HepG2 (cell line): ENCODE measurements at regions not wholly inside any gene's neighbourhood (a gene's known extent, or its start where the extent isn't known, plus 50 kb on each side); places are given as distances from the start of the nearest gene placed in this dataset.

Experiments used
- ATAC-seq: fragments of 200-7000 bp; cut with Tn5 transposase; 3 replicates; pipeline ENCODE4 v1.9.1; 2020; ENCODE audit warnings: mild to moderate bottlenecking, moderate library complexity
- BruUV-seq: library from RNA; stranded (reverse); fragments of 400-500 nt; replicated peaks from 2 replicates; lab custom pipeline; 2021; lab: Mats Ljungman, UMichigan
- CTCF ChIA-PET: fragments of 300-600 bp; formaldehyde crosslinking; extraction: SDS; loops from one replicate; lab custom pipeline; 2021; ENCODE audit warnings: low total read pairs, inconsistent platforms, low intra/inter-chr PET ratio; lab: Yijun Ruan, JAX
- POLR2A ChIA-PET: fragments of 350-600 bp; sonication (Branson Sonifier 250); formaldehyde crosslinking; loops from one replicate; lab custom pipeline; 2020; ENCODE audit warnings: antibody characterized with exemption, inconsistent platforms; lab: Yijun Ruan, JAX
- DNase-seq: peaks from one replicate; pipeline ENCODE4 v3.0.0-alpha.2; 2015; ENCODE audit warnings: low spot score
- FAIRE-seq: peaks from 3 replicates; lab custom pipeline; 2011; peaks lifted over from hg19 to GRCh38; lab: Jason Lieb, UNC
- H2AFZ ChIP-seq: one replicate; pipeline ENCODE4 v1.6.1; 2011; ENCODE audit warnings: low read length, inconsistent platforms
- H3K27ac ChIP-seq: fragments of 300-600 bp; 3 replicates; pipeline ENCODE4 v1.8.0; 2011; ENCODE audit warnings: mixed run types, mild to moderate bottlenecking, mixed read lengths, low read length, inconsistent platforms; ENCODE audit not compliant: insufficient read depth; ENCODE audit errors: extremely low read length
- H3K27me3 ChIP-seq, 2 experiments: fragments of 200-600 bp in 1 of 2; 2 replicates in 1 of 2; 3 replicates in 1 of 2; pipeline versions ENCODE4 v1.6.0 to v1.8.0; 2011; ENCODE audit warnings: low read length in 2 of 2, mild to moderate bottlenecking in 2 of 2, moderate library complexity in 2 of 2, inconsistent platforms in 1 of 2; ENCODE audit not compliant: insufficient read depth in 2 of 2, control insufficient read depth in 1 of 2
- H3K36me3 ChIP-seq, 2 experiments: fragments of 200-600 bp in 1 of 2; replicated peaks in 1 of 2; 2 replicates in 1 of 2; 3 replicates in 1 of 2; pipeline versions ENCODE4 v1.5.1 to v1.8.0; 2011; ENCODE audit warnings: low read length in 2 of 2, inconsistent platforms in 1 of 2; ENCODE audit not compliant: insufficient read depth in 2 of 2, control insufficient read depth in 1 of 2
- H3K4me1 ChIP-seq: 2 replicates; pipeline ENCODE4 v1.5.1; 2012; ENCODE audit warnings: low read length, inconsistent platforms; ENCODE audit not compliant: insufficient read depth
- H3K4me2 ChIP-seq: 2 replicates; pipeline ENCODE4 v1.6.0; 2011; ENCODE audit warnings: low read depth, low read length, inconsistent platforms
- H3K4me3 ChIP-seq, 3 experiments: fragments of 200-600 bp in 1 of 3; sonication (generic), shearing (Covaris generic) in 1 of 3; replicated peaks in 1 of 3; 2 replicates each; pipeline ENCODE4 v1.5.1; 2011 to 2016; ENCODE audit warnings: low read length in 3 of 3, inconsistent platforms in 2 of 3, low read depth in 2 of 3, mild to moderate bottlenecking in 2 of 3, control low read depth in 1 of 3, mixed read lengths in 1 of 3; ENCODE audit not compliant: insufficient read depth in 1 of 3
- H3K79me2 ChIP-seq: one replicate; pipeline ENCODE4 v1.6.1; 2011; ENCODE audit warnings: low read length, inconsistent platforms; ENCODE audit not compliant: insufficient read depth
- H3K9ac ChIP-seq: 2 replicates; pipeline ENCODE4 v1.6.0; 2011; ENCODE audit warnings: mild to moderate bottlenecking, low read depth, low read length, inconsistent platforms; ENCODE audit not compliant: insufficient read depth
- H3K9me3 ChIP-seq: 2 replicates; pipeline ENCODE4 v1.5.1; 2012; ENCODE audit warnings: mild to moderate bottlenecking, low read length
- H4K20me1 ChIP-seq: 2 replicates; pipeline ENCODE4 v1.6.0; 2011; ENCODE audit warnings: inconsistent platforms, mild to moderate bottlenecking, low read length, moderate library complexity; ENCODE audit not compliant: insufficient read depth
- DNMT3B ChIP-seq: conservative IDR thresholded peaks from 2 replicates; pipeline ENCODE4 v1.6.1; 2016; ENCODE audit warnings: missing biosample characterization, control low read depth
- DZIP1 ChIP-seq: sonication (generic); formaldehyde crosslinking; IDR thresholded peaks from 2 replicates; pipeline ENCODE4 v1.5.0; 2020; ENCODE audit warnings: mild to moderate bottlenecking, missing genetic modification reagents
- NFAT5 ChIP-seq: sonication (generic); formaldehyde crosslinking; IDR thresholded peaks from 2 replicates; pipeline ENCODE4 v1.4.0; 2020; ENCODE audit warnings: missing genetic modification reagents
- NFKB2 ChIP-seq: sonication (generic); formaldehyde crosslinking; IDR thresholded peaks from 2 replicates; pipeline ENCODE4 v1.4.0; 2020; ENCODE audit warnings: missing genetic modification reagents, borderline replicate concordance
- SETDB1 ChIP-seq: sonication (generic); formaldehyde crosslinking; IDR thresholded peaks from 2 replicates; pipeline ENCODE4 v1.5.1; 2020; ENCODE audit warnings: missing genetic modification reagents, mild to moderate bottlenecking, borderline replicate concordance
- ZNF552 ChIP-seq: sonication (generic); formaldehyde crosslinking; IDR thresholded peaks from 2 replicates; pipeline ENCODE4 v1.9.0; 2022; ENCODE audit warnings: missing genetic modification reagents, mild to moderate bottlenecking, borderline replicate concordance
- ZNF574 ChIP-seq: sonication (generic); formaldehyde crosslinking; IDR thresholded peaks from 2 replicates; pipeline ENCODE4 v1.4.0; 2020; ENCODE audit warnings: missing genetic modification reagents
- WGBS: methylation state at CpG from one replicate; pipeline ENCODE4 v1.1.6; 2017; ENCODE audit warnings: low lambda C conversion rate; 5-methylcytosine and 5-hydroxymethylcytosine counted together
- in situ Hi-C: cut with HindIII; loops from 2 replicates; pipeline ENCODE4 v1.10.0; 2017; ENCODE audit warnings: low pct_unique_long_range_greater_than_20kb; ENCODE audit not compliant: extremely low pct_ligation_motif_present
- intact Hi-C: fragments of 100-400 bp; cut with micrococcal nuclease; formaldehyde crosslinking; loops from one replicate; pipeline ENCODE4 v1.10.0; 2022; ENCODE audit not compliant: unreplicated experiment

- Histone ChIP-seq H3K4me3 (no peak overlapping the region), H3K27me3 (no peaks in the 10 kb centered on the region; a peak in 2 of 5 replicates), H3K4me2 (no peak overlapping the region), H3K27ac (no peak overlapping the region), H3K36me3 (no peaks in the 10 kb centered on the region), H3K9ac (no peak overlapping the region), H3K4me1 (no peaks in the 10 kb centered on the region), H3K9me3 (no peaks in the 10 kb centered on the region), H4K20me1 (no peaks in the 10 kb centered on the region), H3K79me2 (no peaks in the 10 kb centered on the region), H2AFZ (no peak overlapping the region)
- BruUV-seq, result no TSS peak
- ChIA-PET CTCF (no interaction called here), POLR2A (no interaction called here)
- no peak for ATAC-seq
- no peak for FAIRE-seq
- intact Hi-C loops, result no loop called here
- no peak for DNase-seq
- WGBS, result 45% methylated on average over 4 of the region's 4 CpGs
- TF ChIP-seq NFAT5 (CRISPR knock-in tag) (no peak), ZNF552 (CRISPR knock-in tag) (no peak), NFKB2 (CRISPR knock-in tag) (no peak), DZIP1 (CRISPR knock-in tag) (no peak), DNMT3B (no peak), SETDB1 (CRISPR knock-in tag) (no peak), ZNF574 (no peak)
- in situ Hi-C loops, result no loop called here
Measured at GRCh38 chr10:33539116-33539515, 204.6 kb upstream of the NRP1 start.
